ENCODE measurements at regions not wholly inside any gene's neighbourhood (a gene's known extent, or its start where the extent isn't known, plus 50 kb on each side); places are given as distances from the start of the nearest gene placed in this dataset.

DNA sequence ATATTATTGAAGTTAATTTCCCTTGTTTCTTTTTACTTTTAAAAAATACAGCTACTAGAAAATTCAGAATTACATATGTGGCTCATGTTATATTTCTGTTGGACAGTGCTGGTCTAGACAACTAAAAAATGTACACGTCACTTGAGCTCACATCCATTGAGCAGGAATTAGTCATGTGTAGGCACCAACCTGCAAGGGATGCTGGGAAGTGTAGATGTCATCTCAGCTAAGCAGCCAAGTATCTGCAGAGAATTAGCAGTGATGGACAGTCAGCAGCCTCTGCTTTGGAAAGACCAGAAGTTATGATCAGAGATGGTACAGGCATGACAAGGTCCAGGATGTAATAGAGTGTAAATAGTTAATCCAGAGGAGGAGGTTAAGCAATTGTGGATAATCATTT lies 87.1 kb upstream of the HS3ST2 start:
- Mint-ChIP-seq H3K27me3 (ENCODE audit: insufficient read depth, unreplicated experiment) (peaks cover 6% of the 10 kb centered on the region), H3K4me1 (ENCODE audit: low read depth, unreplicated experiment) (no peaks in the 10 kb centered on the region), H3K27ac (ENCODE audit: unreplicated experiment) (no peak overlapping the region), H3K36me3 (ENCODE audit: insufficient read depth, unreplicated experiment) (no peaks in the 10 kb centered on the region), H3K4me3 (ENCODE audit: unreplicated experiment) (no peak overlapping the region), H3K9me3 (ENCODE audit: unreplicated experiment) (no peaks in the 10 kb centered on the region)
- Histone ChIP-seq H3K27me3 (replicated peaks; ENCODE audit: control insufficient read depth, insufficient read depth, low read length) (no peaks in the 10 kb centered on the region), H3K4me3 (ENCODE audit: low read depth, low read length) (no peak overlapping the region), H3K4me1 (no peaks in the 10 kb centered on the region), H3K36me3 (ENCODE audit: control insufficient read depth, insufficient read depth, low read length) (no peaks in the 10 kb centered on the region), H3K9me3 (no peaks in the 10 kb centered on the region)
- BruUV-seq (replicated peaks), result no TSS peak
- no peak for DNase-seq
- CTCF ChIA-PET, result no interaction called here
- TF ChIP-seq, protein P1, sequence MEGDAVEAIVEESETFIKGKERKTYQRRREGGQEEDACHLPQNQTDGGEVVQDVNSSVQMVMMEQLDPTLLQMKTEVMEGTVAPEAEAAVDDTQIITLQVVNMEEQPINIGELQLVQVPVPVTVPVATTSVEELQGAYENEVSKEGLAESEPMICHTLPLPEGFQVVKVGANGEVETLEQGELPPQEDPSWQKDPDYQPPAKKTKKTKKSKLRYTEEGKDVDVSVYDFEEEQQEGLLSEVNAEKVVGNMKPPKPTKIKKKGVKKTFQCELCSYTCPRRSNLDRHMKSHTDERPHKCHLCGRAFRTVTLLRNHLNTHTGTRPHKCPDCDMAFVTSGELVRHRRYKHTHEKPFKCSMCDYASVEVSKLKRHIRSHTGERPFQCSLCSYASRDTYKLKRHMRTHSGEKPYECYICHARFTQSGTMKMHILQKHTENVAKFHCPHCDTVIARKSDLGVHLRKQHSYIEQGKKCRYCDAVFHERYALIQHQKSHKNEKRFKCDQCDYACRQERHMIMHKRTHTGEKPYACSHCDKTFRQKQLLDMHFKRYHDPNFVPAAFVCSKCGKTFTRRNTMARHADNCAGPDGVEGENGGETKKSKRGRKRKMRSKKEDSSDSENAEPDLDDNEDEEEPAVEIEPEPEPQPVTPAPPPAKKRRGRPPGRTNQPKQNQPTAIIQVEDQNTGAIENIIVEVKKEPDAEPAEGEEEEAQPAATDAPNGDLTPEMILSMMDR (IDR thresholded peaks at IDR 0.05; ENCODE audit: insufficient read depth in 1 of 2, low read depth in 1 of 2, low read length in 1 of 2, severe bottlenecking in 1 of 2, unreplicated experiment in 1 of 2), result no peak
- POLR2A ChIA-PET, result interaction anchor here (0.8 kb wide), 1 partner anchor 737 kb away, joined by 10 read pairs; no protein-coding TSS in a partner anchor
- intact Hi-C loops (cut with micrococcal nuclease; ENCODE audit: unreplicated experiment), result no loop called here

DNA sequence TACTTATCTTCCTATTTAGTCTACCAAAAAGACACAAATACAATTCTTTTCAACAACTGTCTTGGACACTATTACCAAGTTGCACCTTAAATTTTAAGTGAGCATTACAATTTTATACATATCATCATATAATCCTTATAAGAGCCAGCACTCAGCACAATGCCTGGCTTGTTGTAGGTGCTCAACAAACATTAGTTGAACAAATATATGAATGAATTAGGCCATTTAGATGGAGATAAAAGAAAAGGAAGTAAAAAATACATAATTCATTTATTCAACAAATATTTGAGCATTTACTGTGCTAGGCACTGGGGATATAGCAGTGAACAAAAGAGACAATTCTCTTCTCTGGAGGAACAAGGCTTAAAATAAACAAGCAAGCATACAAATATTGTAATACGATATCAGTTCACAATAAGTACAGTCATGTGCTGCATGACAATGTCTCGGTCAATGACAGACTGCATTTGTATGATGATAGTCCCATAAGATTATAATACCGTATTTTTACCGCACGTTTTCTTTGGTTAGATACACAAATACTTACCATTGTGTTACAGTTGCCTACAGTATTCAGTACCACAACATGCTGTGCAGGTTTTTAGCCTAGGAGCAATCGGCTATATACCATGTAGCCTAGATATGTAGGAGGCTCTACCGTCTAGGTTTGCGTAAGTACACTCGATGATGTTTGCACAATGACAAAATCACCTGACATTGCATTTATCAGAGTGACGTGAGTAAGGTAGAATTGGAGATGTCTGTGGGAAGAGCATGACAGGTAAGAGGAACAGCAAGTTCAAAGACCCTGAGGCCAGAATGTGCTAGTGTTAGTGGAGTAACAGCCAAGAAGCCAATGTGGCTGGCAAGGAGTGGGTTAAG lies 86.4 kb upstream of the HS3ST2 start:
- intact Hi-C loops (cut with micrococcal nuclease; ENCODE audit: unreplicated experiment), result no loop called here
- Mint-ChIP-seq H3K27ac (ENCODE audit: unreplicated experiment) (no peak overlapping the region), H3K36me3 (ENCODE audit: insufficient read depth, unreplicated experiment) (no peaks in the 10 kb centered on the region), H3K4me3 (ENCODE audit: unreplicated experiment) (no peak overlapping the region), H3K9me3 (ENCODE audit: unreplicated experiment) (no peaks in the 10 kb centered on the region), H3K27me3 (ENCODE audit: insufficient read depth, unreplicated experiment) (peaks cover 6% of the 10 kb centered on the region), H3K4me1 (ENCODE audit: low read depth, unreplicated experiment) (no peaks in the 10 kb centered on the region)
- Histone ChIP-seq H3K4me3 (ENCODE audit: low read depth, low read length) (no peak overlapping the region), H3K4me1 (no peaks in the 10 kb centered on the region), H3K27me3 (replicated peaks; ENCODE audit: control insufficient read depth, insufficient read depth, low read length) (no peaks in the 10 kb centered on the region), H3K9me3 (no peaks in the 10 kb centered on the region), H3K36me3 (ENCODE audit: control insufficient read depth, insufficient read depth, low read length) (no peaks in the 10 kb centered on the region)
- BruUV-seq (replicated peaks), result no TSS peak
- ChIA-PET CTCF (no interaction called here), POLR2A (no interaction called here)
- TF ChIP-seq, protein P1 (IDR thresholded peaks at IDR 0.05; ENCODE audit: insufficient read depth in 1 of 2, low read depth in 1 of 2, low read length in 1 of 2, severe bottlenecking in 1 of 2, unreplicated experiment in 1 of 2), result no peak
- no peak for DNase-seq

DNA sequence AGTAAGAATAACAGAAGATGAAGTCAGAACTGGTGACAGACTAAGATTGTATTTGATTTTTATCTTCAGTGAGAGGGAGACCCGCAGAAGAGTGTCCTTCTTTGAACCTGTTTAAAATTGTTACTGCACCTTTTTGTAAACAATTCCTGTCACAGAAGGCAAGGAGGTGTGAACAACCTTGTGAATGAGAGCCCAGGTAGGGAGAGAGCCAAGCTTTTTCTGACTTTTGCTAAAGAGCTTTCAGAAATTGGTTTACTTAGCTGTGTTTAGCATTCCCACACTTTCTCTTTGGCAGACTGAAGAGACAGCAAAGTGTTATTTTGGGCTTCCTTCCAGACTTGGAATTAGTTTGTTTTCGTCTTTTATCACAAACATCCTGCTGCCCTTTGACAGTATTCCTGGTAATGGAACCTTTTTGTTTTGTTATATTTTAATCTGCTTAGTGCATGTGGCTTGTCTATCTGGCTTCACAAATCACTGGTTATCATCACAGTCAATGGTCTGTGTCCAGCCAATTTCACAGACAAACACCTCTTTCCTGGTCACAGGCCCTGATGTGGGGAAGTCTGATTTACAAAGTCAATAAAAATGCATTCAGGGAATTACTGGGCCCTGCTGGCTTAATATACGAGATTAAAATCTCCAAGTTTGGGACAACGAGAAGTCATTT lies 85.7 kb upstream of the HS3ST2 start:
- no TSS peak for BruUV-seq (replicated peaks)
- no peaks in the 10 kb centered on the region for H3K9me3 ChIP-seq
- Mint-ChIP-seq H3K36me3 (ENCODE audit: insufficient read depth, unreplicated experiment) (no peaks in the 10 kb centered on the region), H3K4me3 (ENCODE audit: unreplicated experiment) (no peak overlapping the region), H3K9me3 (ENCODE audit: unreplicated experiment) (no peaks in the 10 kb centered on the region), H3K4me1 (ENCODE audit: low read depth, unreplicated experiment) (no peaks in the 10 kb centered on the region), H3K27me3 (ENCODE audit: insufficient read depth, unreplicated experiment) (peaks cover 9% of the 10 kb centered on the region), H3K27ac (ENCODE audit: unreplicated experiment) (no peak overlapping the region)
- intact Hi-C loops (cut with micrococcal nuclease; ENCODE audit: unreplicated experiment), result no loop called here
- DNase-seq, result no peak
- no peaks in the 10 kb centered on the region for H3K36me3 ChIP-seq (ENCODE audit: control insufficient read depth, insufficient read depth, low read length)
- no peak overlapping the region for H3K4me3 ChIP-seq (ENCODE audit: low read depth, low read length)
- POLR2A ChIA-PET, result no interaction called here
- H3K27me3 ChIP-seq (replicated peaks; ENCODE audit: control insufficient read depth, insufficient read depth, low read length), result no peaks in the 10 kb centered on the region
- TF ChIP-seq, protein P1 (IDR thresholded peaks at IDR 0.05; ENCODE audit: insufficient read depth in 1 of 2, low read depth in 1 of 2, low read length in 1 of 2, severe bottlenecking in 1 of 2, unreplicated experiment in 1 of 2), result no peak
- H3K4me1 ChIP-seq, result no peaks in the 10 kb centered on the region
- CTCF ChIA-PET, result no interaction called here

Data from Caco-2 (cell line).